ENCODE measurements at regions not wholly inside any gene's neighbourhood (a gene's known extent, or its start where the extent isn't known, plus 50 kb on each side); places are given as distances from the start of the nearest gene placed in this dataset.

DNA sequence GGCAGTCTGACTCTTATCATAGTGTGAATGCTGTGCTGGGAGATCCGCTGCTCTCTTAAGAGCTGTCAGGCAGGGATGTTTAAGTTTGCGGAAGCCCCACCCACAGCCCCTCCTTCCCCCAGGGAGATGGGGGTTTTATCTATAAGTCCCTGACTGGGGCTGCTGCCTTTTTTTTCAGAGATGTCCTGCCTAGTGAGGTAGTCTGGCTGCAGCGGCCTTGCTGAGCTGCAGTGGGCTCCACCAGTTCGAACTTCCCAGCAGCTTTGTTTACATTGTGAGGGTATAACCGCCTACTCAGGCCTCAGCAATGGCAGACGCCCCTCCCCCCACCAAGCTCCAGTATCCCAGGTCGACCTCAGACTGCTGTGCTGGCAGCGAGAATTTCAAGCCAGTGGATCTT, 75.7 kb upstream of the UST start:
- TF ChIP-seq CTCF (IDR thresholded peaks at IDR 0.05 in 8 of 11, conservative IDR thresholded peaks at IDR 0.05 in 3 of 11) = no peak
- TF ChIP-seq POLR2A (IDR thresholded peaks at IDR 0.05) = no peak
